ENCODE measurements at regions not wholly inside any gene's neighbourhood (a gene's known extent, or its start where the extent isn't known, plus 50 kb on each side); places are given as distances from the start of the nearest gene placed in this dataset.
A peak's percentile ranks its signal among the peaks of the same experiment; 100 is the strongest.

DNA sequence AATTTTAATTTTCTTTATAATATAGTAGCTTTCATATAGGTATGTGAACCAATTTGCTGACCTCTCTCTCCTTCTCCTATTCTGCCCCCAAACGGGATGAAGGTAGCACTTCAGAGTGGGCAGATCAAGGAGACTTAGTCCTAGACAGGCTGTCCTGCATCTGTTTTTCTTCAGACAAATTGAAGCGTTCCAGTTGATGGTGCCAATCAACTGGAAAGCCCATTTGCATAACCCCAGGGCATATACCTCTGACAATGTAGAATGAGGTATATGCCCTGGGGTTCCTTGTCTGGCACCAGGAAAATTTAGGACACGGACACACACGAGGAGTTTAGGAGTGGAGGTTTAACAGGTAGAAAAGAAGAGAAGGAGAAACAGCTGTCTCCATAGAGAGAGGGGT is 502.9 kb downstream of the HTR7 start:
- 79 to 86% (median 80%) methylated on average over 4 of the region's 4 CpGs for WGBS, 5 donors
- no peaks in the 10 kb centered on the region for H3K27me3 ChIP-seq
- TF ChIP-seq POLR2A (IDR thresholded peaks at IDR 0.05) (no peak), EP300 (IDR thresholded peaks at IDR 0.05) (no peak), POLR2AphosphoS5 (IDR thresholded peaks at IDR 0.05) (no peak)
- TF ChIP-seq, protein P1, sequence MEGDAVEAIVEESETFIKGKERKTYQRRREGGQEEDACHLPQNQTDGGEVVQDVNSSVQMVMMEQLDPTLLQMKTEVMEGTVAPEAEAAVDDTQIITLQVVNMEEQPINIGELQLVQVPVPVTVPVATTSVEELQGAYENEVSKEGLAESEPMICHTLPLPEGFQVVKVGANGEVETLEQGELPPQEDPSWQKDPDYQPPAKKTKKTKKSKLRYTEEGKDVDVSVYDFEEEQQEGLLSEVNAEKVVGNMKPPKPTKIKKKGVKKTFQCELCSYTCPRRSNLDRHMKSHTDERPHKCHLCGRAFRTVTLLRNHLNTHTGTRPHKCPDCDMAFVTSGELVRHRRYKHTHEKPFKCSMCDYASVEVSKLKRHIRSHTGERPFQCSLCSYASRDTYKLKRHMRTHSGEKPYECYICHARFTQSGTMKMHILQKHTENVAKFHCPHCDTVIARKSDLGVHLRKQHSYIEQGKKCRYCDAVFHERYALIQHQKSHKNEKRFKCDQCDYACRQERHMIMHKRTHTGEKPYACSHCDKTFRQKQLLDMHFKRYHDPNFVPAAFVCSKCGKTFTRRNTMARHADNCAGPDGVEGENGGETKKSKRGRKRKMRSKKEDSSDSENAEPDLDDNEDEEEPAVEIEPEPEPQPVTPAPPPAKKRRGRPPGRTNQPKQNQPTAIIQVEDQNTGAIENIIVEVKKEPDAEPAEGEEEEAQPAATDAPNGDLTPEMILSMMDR (IDR thresholded peaks at IDR 0.05): no peak
- H3K4me1 ChIP-seq: no peaks in the 10 kb centered on the region
- DNase-seq: no peak
- intact Hi-C loops (cut with DNase I; ENCODE audit: low total_unique reads): no loop called here
- no peaks in the 10 kb centered on the region for H3K36me3 ChIP-seq
- H3K9me3 ChIP-seq: no peaks in the 10 kb centered on the region
- no peak overlapping the region for H3K27ac ChIP-seq
- no peak overlapping the region for H3K4me3 ChIP-seq

DNA sequence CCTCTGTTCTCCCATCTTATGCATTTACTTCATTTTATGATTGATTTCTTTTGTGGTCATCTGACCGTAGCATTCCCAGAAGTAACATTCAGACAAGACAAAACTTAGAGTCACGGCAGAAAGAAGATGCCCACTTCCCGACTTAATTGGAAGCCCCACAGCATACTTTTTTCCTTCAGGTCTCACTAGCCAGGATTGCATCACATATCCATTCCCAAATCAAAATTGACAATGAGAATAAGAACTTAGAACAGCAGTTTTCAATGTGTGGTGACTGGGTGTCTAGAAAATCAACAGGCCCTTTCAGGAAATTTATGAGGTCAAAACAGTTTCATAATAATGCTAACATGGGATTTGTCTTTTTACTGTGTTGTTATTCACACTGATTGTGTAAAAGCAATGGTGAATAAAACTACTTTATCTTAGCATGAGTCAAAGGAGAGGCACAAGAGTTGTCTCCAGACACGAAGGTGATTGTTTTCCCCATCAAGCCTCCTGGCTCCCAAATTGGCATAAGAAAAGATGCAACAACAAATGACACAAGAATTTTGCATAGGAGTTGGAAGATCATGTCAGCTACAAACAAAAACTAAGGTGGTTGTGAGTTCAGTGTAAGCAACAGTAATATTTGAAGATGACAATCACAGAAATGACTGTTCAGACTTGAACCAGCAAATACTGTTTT is 493.9 kb downstream of the HTR7 start:
- TF ChIP-seq POLR2A (IDR thresholded peaks at IDR 0.05): no peak
- TF ChIP-seq, protein P1 (IDR thresholded peaks at IDR 0.05): no peak
- no peak for TF ChIP-seq EP300 (IDR thresholded peaks at IDR 0.05)
- no peak for TF ChIP-seq POLR2AphosphoS5 (IDR thresholded peaks at IDR 0.05)
- H3K27ac ChIP-seq: no peak overlapping the region
- WGBS, 5 donors: 71 to 80% (median 73%) methylated on average over 4 of the region's 4 CpGs
- no peaks in the 10 kb centered on the region for H3K36me3 ChIP-seq
- H3K27me3 ChIP-seq: no peaks in the 10 kb centered on the region
- DNase-seq: no peak
- no peaks in the 10 kb centered on the region for H3K9me3 ChIP-seq
- H3K4me3 ChIP-seq: no peak overlapping the region
- no peaks in the 10 kb centered on the region for H3K4me1 ChIP-seq
- intact Hi-C loops (cut with DNase I; ENCODE audit: low total_unique reads): no loop called here

DNA sequence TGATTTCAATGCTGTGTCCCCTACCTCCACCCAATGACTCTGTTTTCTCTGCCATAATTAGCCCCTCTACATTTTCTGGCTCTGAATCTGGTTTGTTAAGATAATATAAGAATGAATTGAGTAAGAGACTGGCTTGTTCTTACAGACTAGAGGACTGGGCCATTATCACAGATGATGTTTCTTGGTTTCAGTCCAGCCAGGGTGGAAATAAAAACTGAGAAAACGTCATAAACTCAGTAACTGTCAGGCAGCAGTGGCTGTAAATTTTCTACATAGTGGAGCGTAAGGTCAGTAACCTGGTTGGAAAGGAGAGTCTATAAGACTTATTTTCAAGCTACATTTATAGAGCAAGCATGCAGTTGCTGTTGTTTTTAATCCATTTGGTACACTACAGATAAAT is 485.4 kb downstream of the HTR7 start:
- no peaks in the 10 kb centered on the region for H3K27me3 ChIP-seq
- no peaks in the 10 kb centered on the region for H3K4me1 ChIP-seq
- no peak for TF ChIP-seq POLR2A (IDR thresholded peaks at IDR 0.05)
- no peak for TF ChIP-seq EP300 (IDR thresholded peaks at IDR 0.05)
- TF ChIP-seq, protein P1 (IDR thresholded peaks at IDR 0.05): no peak
- TF ChIP-seq POLR2AphosphoS5 (IDR thresholded peaks at IDR 0.05): no peak
- H3K9me3 ChIP-seq: no peaks in the 10 kb centered on the region
- intact Hi-C loops (cut with DNase I; ENCODE audit: low total_unique reads): no loop called here
- WGBS, 5 donors: 68 to 72% (median 69%) methylated on average over 2 of the region's 2 CpGs
- peak in 1 of 2 donors; percentile 12 for DNase-seq
- no peak overlapping the region for H3K27ac ChIP-seq
- H3K4me3 ChIP-seq: no peak overlapping the region
- no peaks in the 10 kb centered on the region for H3K36me3 ChIP-seq

DNA sequence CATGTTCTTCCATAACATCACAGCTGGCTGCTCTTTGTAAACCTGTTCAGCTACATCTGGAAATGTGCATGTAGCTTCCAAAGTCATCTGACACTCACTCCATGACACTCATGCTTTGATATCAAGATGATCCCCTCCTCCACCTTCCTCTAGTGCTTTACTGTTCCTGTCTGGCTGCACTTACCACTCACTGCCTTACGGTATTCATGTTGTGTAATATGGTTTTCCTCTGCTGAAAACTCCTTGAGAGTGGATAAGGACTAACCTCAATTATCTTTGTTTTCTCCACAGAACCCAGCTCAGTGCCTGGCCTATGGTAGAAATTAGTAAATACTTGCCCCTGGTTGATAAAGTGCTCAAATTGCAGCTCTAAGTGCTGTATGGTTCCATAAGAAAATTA is 483.9 kb downstream of the HTR7 start:
- Histone ChIP-seq H3K27me3 (no peaks in the 10 kb centered on the region), H3K9me3 (no peaks in the 10 kb centered on the region), H3K27ac (no peak overlapping the region), H3K36me3 (no peaks in the 10 kb centered on the region), H3K4me3 (no peak overlapping the region), H3K4me1 (no peaks in the 10 kb centered on the region)
- 70 to 85% (median 75%) methylated on average over 1 of the region's 1 CpG for WGBS, 5 donors
- intact Hi-C loops (cut with DNase I; ENCODE audit: low total_unique reads): no loop called here
- TF ChIP-seq, protein P1 (IDR thresholded peaks at IDR 0.05): no peak
- no peak for TF ChIP-seq POLR2A (IDR thresholded peaks at IDR 0.05)
- no peak for TF ChIP-seq EP300 (IDR thresholded peaks at IDR 0.05)
- no peak for TF ChIP-seq POLR2AphosphoS5 (IDR thresholded peaks at IDR 0.05)
- DNase-seq: no peak
